ENCODE measurements at regions not wholly inside any gene's neighbourhood (a gene's known extent, or its start where the extent isn't known, plus 50 kb on each side); places are given as distances from the start of the nearest gene placed in this dataset.
"Not testable (repeated sequence)": the region's sequence is repeated elsewhere in the genome, so short reads cannot be mapped to it uniquely, and the experiment has no call there.

DNA sequence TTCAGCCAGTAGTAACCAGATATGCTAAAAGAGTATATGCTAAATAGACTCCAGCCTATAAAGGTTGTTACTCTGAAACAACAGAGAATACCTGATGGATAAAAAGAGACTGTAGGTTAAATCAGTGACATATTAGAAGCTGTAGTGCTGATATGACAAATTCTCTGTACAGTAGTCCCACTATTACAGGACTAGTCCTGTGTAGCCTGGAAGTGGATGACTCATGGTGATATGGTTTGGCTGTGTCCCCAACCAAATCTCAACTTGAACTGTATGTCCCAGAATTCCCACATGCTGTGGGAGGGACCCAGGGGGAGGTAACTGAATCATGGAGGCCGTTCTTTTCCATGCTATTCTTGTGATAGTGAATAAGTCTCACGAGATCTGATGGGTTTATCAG lies 276.2 kb upstream of the POU5F2 start:
- Histone ChIP-seq H4K20me1 (no peaks in the 10 kb centered on the region), H3K27ac (no peak overlapping the region), H3K36me3 (peaks cover 23 to 70% (median 59%) of the 10 kb centered on the region in 11 experiments), H3K4me3 (no peak overlapping the region), H3K27me3 (no peaks in the 10 kb centered on the region), H3K4me2 (no peak overlapping the region), H3K9me3 (replicated peaks in 1 of 11) (peaks cover 37 to 74% (median 55%) of the 10 kb centered on the region in 11 experiments), H3K4me1 (peaks cover 0 to 5% (median 0%) of the 10 kb centered on the region in 10 experiments; a peak in 7 of 20 replicates), H3K9ac (no peak overlapping the region)
- no peak for TF ChIP-seq Cebpa-rat (IDR thresholded peaks at IDR 0.05)

- TF ChIP-seq Cebpa-rat (IDR thresholded peaks at IDR 0.05), result no peak
- Histone ChIP-seq H3K36me3 (peaks cover 0 to 33% (median 17%) of the 10 kb centered on the region in 11 experiments; a peak in 13 of 22 replicates), H3K9ac (no peak overlapping the region), H3K4me2 (no peak overlapping the region), H3K4me1 (no peaks in the 10 kb centered on the region), H3K27ac (no peak overlapping the region), H3K9me3 (replicated peaks in 1 of 11) (peaks cover 18 to 38% (median 22%) of the 10 kb centered on the region in 11 experiments), H3K27me3 (no peaks in the 10 kb centered on the region), H4K20me1 (peaks cover 0 to 5% (median 0%) of the 10 kb centered on the region in 11 experiments; a peak in 1 of 22 replicates), H3K4me3 (no peak overlapping the region)
These were observed 269.4 kb upstream of the POU5F2 start for GRCh38 chr5:94010814-94011213.

DNA sequence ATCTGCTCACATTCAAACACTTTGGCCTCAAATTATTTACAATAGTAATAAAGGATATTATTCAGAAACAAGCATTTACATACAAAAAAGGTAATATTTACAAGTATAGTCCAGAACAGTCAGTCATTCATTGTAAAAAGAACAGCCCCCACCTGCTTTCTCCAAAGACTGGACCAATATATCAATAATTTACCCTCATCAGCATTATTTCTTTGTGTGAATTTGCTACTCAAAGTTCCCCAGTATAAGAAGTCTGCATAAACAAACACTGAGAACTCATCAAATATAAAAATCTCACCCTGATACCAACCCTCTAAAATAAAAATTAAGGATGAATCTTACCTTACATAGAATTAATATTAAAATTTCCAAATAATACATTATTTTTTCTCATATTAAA lies 267.8 kb upstream of the POU5F2 start:
- H3K27me3 ChIP-seq, result no peaks in the 10 kb centered on the region
- no peak for TF ChIP-seq Cebpa-rat (IDR thresholded peaks at IDR 0.05)
- peaks cover 7 to 21% (median 14%) of the 10 kb centered on the region in 11 experiments; a peak in 18 of 22 replicates for H3K9me3 ChIP-seq (replicated peaks in 1 of 11)

DNA sequence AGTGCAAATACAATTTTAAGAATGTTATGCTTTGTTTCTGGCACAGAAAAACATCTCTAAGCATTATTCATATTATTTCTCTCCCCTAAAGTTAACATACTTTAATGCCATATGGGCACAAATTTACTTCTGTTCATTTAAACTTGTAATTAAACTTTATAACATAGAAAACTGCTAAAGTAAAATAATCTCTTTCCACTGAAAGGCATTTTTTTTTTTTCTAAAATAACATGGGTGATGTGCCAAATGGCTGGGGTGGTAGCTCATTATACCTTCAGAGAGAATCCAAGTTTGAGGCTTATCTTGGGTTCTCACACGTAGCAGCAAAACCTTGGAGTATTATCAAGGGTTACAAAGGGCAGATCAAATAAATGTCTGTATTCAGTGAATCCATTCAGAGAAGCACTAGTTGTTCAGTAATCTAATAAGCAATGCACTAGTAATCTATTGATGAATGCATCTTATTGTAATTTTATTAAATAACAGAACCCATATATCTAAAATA lies 257.6 kb upstream of the POU5F2 start:
- Histone ChIP-seq H3K4me1 (peaks cover 0 to 9% (median 0%) of the 10 kb centered on the region in 10 experiments; a peak in 2 of 20 replicates), H3K4me2 (no peak overlapping the region), H3K9me3 (replicated peaks in 1 of 11) (peaks cover 0 to 18% (median 12%) of the 10 kb centered on the region in 11 experiments; a peak in 15 of 22 replicates), H3K27me3 (no peaks in the 10 kb centered on the region), H4K20me1 (no peaks in the 10 kb centered on the region; a peak in 1 of 22 replicates), H3K27ac (no peak overlapping the region), H3K36me3 (peaks cover 0 to 22% (median 0%) of the 10 kb centered on the region in 11 experiments; a peak in 6 of 22 replicates), H3K9ac (no peak overlapping the region), H3K4me3 (no peak overlapping the region)
- no peak for TF ChIP-seq Cebpa-rat (IDR thresholded peaks at IDR 0.05)

More for the DNA sequence above, 267.8 kb upstream of the POU5F2 start:
- Histone ChIP-seq H3K4me2 (no peak overlapping the region), H3K27ac (no peak overlapping the region), H4K20me1 (peaks cover 0 to 5% (median 0%) of the 10 kb centered on the region in 11 experiments; a peak in 1 of 22 replicates), H3K36me3 (peaks cover 0 to 22% (median 9%) of the 10 kb centered on the region in 11 experiments; a peak in 12 of 22 replicates), H3K4me3 (no peak overlapping the region), H3K9ac (no peak overlapping the region), H3K4me1 (no peaks in the 10 kb centered on the region)

DNA sequence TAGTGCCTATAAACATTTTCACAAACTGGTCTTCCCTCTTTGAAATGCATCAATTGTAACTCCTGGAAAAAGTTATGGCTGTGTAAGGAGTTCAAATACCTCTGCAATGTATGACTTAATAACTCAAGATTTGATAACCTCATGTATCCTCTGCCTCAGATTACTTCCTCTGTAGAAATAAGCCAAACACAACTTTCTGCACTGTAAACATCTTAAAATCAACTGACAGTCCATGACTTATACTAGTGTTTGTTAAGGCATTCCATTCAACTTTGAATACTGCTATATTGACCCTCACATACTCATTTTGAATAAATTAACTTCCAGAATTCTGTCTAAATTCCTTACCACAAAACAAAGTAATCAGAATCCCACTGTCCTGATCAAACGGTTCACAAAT lies 256.2 kb upstream of the POU5F2 start:
- H3K4me1 ChIP-seq, result peaks cover 0 to 5% (median 0%) of the 10 kb centered on the region in 10 experiments; a peak in 2 of 20 replicates
- peaks cover 0 to 18% (median 12%) of the 10 kb centered on the region in 11 experiments; a peak in 15 of 22 replicates for H3K9me3 ChIP-seq (replicated peaks in 1 of 11)
- H3K27ac ChIP-seq, result no peak overlapping the region

DNA sequence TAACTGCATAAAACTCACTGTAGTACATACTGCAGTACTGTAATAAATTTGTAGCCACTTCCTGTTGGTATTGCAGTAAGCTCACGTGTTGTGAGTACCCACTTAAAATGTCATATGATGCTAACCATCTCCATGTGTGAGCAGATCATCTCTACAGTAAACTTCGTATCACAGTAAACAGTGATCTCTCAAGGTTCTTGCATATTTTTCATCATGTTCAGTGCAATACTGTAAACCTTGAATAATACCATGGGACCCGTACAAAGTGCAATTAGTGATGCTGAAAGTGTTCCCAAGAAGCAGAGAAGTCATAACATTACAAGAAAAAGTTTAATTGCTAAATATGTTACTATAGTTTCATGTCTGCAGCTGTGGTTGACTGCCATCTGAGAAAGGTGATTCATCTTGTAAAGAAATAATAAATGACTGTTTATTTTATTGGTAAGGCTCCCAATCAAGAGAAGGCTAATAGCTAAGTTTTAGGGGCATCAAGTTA lies 253.8 kb upstream of the POU5F2 start:
- Histone ChIP-seq H3K4me1 (no peaks in the 10 kb centered on the region), H3K27ac (no peak overlapping the region), H3K9ac (no peak overlapping the region), H3K4me3 (no peak overlapping the region), H3K36me3 (0 out of 22 replicates have a peak, but pooled peaks cover 0 to 4% (median 0%) of the 10 kb centered on the region in 11 experiments), H4K20me1 (no peaks in the 10 kb centered on the region; a peak in 1 of 22 replicates), H3K4me2 (no peak overlapping the region), H3K9me3 (replicated peaks in 1 of 11) (no peaks in the 10 kb centered on the region), H3K27me3 (no peaks in the 10 kb centered on the region)
- no peak for TF ChIP-seq Cebpa-rat (IDR thresholded peaks at IDR 0.05)

More for the DNA sequence above, 256.2 kb upstream of the POU5F2 start:
- TF ChIP-seq Cebpa-rat (IDR thresholded peaks at IDR 0.05), result no peak
- H3K9ac ChIP-seq, result no peak overlapping the region
- H4K20me1 ChIP-seq, result no peaks in the 10 kb centered on the region; a peak in 1 of 22 replicates
- H3K36me3 ChIP-seq, result peaks cover 0 to 22% (median 0%) of the 10 kb centered on the region in 11 experiments; a peak in 6 of 22 replicates
- H3K27me3 ChIP-seq, result no peaks in the 10 kb centered on the region
- H3K4me3 ChIP-seq, result no peak overlapping the region
- no peak overlapping the region for H3K4me2 ChIP-seq

- no peaks in the 10 kb centered on the region; a peak in 1 of 22 replicates for H4K20me1 ChIP-seq
- H3K4me2 ChIP-seq, result no peak overlapping the region
- H3K27me3 ChIP-seq, result no peaks in the 10 kb centered on the region
- H3K27ac ChIP-seq, result no peak overlapping the region
- no peaks in the 10 kb centered on the region for H3K4me1 ChIP-seq
- TF ChIP-seq Cebpa-rat (IDR thresholded peaks at IDR 0.05), result no peak
- H3K9ac ChIP-seq, result no peak overlapping the region
- no peaks in the 10 kb centered on the region for H3K9me3 ChIP-seq (replicated peaks in 1 of 11)
- no peak overlapping the region for H3K4me3 ChIP-seq
- H3K36me3 ChIP-seq, result no peaks in the 10 kb centered on the region
These were observed 251.8 kb upstream of the POU5F2 start for GRCh38 chr5:93993161-93993560.

GRCh38 chr5:93990504-93991070 lies 249.2 kb upstream of the POU5F2 start:
- Histone ChIP-seq H3K9ac (no peak overlapping the region), H3K27me3 (no peaks in the 10 kb centered on the region), H4K20me1 (no peaks in the 10 kb centered on the region), H3K4me3 (no peak overlapping the region), H3K27ac (no peak overlapping the region), H3K4me2 (no peak overlapping the region), H3K9me3 (replicated peaks in 1 of 11) (peaks cover 6 to 20% (median 9%) of the 10 kb centered on the region in 11 experiments; a peak in 21 of 22 replicates), H3K36me3 (0 out of 22 replicates have a peak, but pooled peaks cover 0 to 4% (median 0%) of the 10 kb centered on the region in 11 experiments), H3K4me1 (no peaks in the 10 kb centered on the region)
- no peak for TF ChIP-seq Cebpa-rat (IDR thresholded peaks at IDR 0.05)

DNA sequence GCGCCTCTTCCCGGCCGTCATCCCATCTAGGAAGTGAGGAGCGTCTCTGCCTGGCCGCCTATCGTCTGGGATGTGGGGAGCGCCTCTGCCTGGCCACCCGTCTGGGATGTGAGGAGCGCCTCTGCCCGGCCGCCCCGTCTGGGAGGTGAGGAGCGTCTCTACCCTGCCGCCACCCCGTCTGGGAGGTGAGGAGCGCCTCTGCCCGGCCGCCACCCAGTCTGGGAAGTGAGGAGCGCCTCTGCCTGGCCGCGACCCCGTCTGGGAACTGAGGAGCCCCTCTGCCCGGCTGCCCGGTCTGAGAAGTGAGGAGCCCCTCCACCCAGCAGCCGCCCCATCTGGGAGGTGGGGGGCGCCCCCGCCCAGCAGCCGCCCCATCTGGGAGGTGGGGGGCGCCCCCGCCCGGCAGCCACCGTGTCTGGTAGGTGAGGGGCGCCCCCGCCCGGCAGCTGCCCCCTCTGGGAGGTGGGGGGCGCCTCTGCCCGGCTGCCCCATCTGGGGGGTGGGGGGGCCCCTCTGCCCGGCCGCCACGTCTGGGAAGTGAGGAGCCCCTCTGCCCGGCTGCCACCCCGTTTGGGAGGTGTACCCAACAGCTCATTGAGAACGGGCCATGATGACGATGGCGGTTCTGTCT lies 244.7 kb upstream of the POU5F2 start:
- H3K9me3 ChIP-seq (replicated peaks in 1 of 11), result peaks cover 6 to 23% (median 12%) of the 10 kb centered on the region in 11 experiments; a peak in 21 of 22 replicates
- H3K27ac ChIP-seq, H3K4me1 ChIP-seq, H3K9ac ChIP-seq, H3K4me3 ChIP-seq, H4K20me1 ChIP-seq, H3K4me2 ChIP-seq, H3K36me3 ChIP-seq, H3K27me3 ChIP-seq: not testable (repeated sequence)

Data from BLaER1 treated with 17β-estradiol and CSF1 and Interleukin-3, amounts not matched to agents 10 nM and 100 nM (cell line).